ENCODE measurements at regions not wholly inside any gene's neighbourhood (a gene's known extent, or its start where the extent isn't known, plus 50 kb on each side); places are given as distances from the start of the nearest gene placed in this dataset.

DNA sequence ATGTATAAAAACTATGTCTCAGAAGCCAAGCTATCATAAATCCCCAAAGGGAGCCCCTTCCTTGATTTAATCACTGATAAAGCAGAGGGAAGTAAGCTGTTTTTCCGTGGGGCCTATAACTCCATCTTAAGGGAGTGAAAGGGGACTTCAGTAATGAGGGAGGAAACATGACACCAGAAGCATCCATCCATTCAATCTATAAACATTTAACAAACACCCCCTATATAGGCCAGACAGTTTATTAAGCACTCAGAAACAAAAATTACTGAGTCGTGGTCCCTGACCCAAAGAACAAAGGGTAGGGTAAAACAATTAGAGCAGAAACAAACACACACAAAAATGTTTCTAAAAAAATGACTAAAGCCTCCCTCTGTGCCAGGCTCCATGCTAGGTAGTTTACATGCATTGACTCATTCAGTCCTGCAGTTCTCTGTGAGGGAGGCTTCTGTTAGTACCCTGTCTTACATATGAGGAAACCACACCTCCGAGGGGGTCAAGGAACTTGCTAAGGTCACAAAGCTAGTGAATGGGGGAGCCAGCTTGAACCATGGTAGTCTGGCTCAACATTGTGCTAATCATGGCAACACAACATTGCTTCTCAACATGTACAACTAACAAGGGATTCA lies 472.1 kb downstream of the CDH2 start:
- Histone ChIP-seq H3K27me3 (ENCODE audit: insufficient read depth, low read length) (no peaks in the 10 kb centered on the region), H2AFZ (ENCODE audit: low read length) (no peak overlapping the region), H4K91ac (ENCODE audit: insufficient read length, low read depth, low read length) (no peak overlapping the region), H3K4ac (ENCODE audit: low read depth, low read length) (no peak overlapping the region), H2AK5ac (ENCODE audit: insufficient read length, low read length) (no peak overlapping the region), H3K4me2 (ENCODE audit: insufficient read depth, insufficient read length, low read length) (no peak overlapping the region), H3K23ac (ENCODE audit: insufficient read length, low read depth, low read length) (no peak overlapping the region), H2BK15ac (ENCODE audit: low read depth, low read length) (no peak overlapping the region), H4K8ac (replicated peaks; ENCODE audit: insufficient read length, low read depth, low read length) (no peak overlapping the region), H3K18ac (ENCODE audit: insufficient read length, low read depth, low read length) (no peak overlapping the region), H4K5ac (ENCODE audit: insufficient read length, low read depth, low read length) (no peak overlapping the region), H3K79me1 (ENCODE audit: insufficient read depth, low read depth, low read length, poor library complexity, severe bottlenecking) (no peaks in the 10 kb centered on the region), H3K56ac (ENCODE audit: insufficient read length, low read depth, low read length) (no peak overlapping the region), H2BK5ac (ENCODE audit: insufficient read length, low read length) (no peak overlapping the region), H2BK12ac (ENCODE audit: insufficient read length, low read depth, low read length) (no peak overlapping the region), H3K14ac (ENCODE audit: insufficient read depth, low read length) (no peak overlapping the region), H4K20me1 (ENCODE audit: control insufficient read depth, insufficient read depth, insufficient read length) (no peaks in the 10 kb centered on the region), H3K23me2 (ENCODE audit: insufficient read length, low read depth, low read length, poor library complexity, severe bottlenecking) (no peaks in the 10 kb centered on the region), H3K27ac (ENCODE audit: insufficient read length, low read depth, low read length) (no peak overlapping the region), H3T11ph (ENCODE audit: low read length) (no peak overlapping the region), H2BK20ac (ENCODE audit: low read depth, low read length, poor library complexity, severe bottlenecking) (no peak overlapping the region), H3K9ac (ENCODE audit: extremely low read depth, insufficient read length, low read length) (no peak overlapping the region), H3K9me3 (ENCODE audit: control insufficient read depth, low read depth, low read length) (no peaks in the 10 kb centered on the region), H3K79me2 (ENCODE audit: insufficient read depth, low read length) (no peaks in the 10 kb centered on the region), H2BK120ac (ENCODE audit: low read depth, low read length, poor library complexity, severe bottlenecking) (no peak overlapping the region), H3K4me1 (ENCODE audit: insufficient read depth, low read length) (no peaks in the 10 kb centered on the region; the same call in 1 of the 2 replicates)
- no CpG with 5 or more reads among the region's 3 CpGs for WGBS (ENCODE audit: extremely low coverage, insufficient read length, low lambda C conversion rate)
- DNase-seq, result no peak
- Mint-ChIP-seq H3K27ac (peak overlapping the region in 1 of 3 experiments; percentile 52; a peak in 2 of 7 replicates), H3K9me3 (peaks cover 14 to 17% of the 10 kb centered on the region in 2 experiments; a peak in 4 of 5 replicates), H3K27me3 (ENCODE audit: low read depth) (no peaks in the 10 kb centered on the region), H3K36me3 (ENCODE audit: insufficient read depth in 1 of 3, low read depth in 3 of 3) (peaks cover 4 to 22% (median 16%) of the 10 kb centered on the region in 3 experiments; a peak in 6 of 7 replicates), H3K4me1 (peaks cover 16 to 22% of the 10 kb centered on the region in 2 experiments), H3K4me3 (no peak overlapping the region)
- TF ChIP-seq, protein P1, sequence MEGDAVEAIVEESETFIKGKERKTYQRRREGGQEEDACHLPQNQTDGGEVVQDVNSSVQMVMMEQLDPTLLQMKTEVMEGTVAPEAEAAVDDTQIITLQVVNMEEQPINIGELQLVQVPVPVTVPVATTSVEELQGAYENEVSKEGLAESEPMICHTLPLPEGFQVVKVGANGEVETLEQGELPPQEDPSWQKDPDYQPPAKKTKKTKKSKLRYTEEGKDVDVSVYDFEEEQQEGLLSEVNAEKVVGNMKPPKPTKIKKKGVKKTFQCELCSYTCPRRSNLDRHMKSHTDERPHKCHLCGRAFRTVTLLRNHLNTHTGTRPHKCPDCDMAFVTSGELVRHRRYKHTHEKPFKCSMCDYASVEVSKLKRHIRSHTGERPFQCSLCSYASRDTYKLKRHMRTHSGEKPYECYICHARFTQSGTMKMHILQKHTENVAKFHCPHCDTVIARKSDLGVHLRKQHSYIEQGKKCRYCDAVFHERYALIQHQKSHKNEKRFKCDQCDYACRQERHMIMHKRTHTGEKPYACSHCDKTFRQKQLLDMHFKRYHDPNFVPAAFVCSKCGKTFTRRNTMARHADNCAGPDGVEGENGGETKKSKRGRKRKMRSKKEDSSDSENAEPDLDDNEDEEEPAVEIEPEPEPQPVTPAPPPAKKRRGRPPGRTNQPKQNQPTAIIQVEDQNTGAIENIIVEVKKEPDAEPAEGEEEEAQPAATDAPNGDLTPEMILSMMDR (conservative IDR thresholded peaks at IDR 0.05), result no peak
